ENCODE measurements at regions not wholly inside any gene's neighbourhood (a gene's known extent, or its start where the extent isn't known, plus 50 kb on each side); places are given as distances from the start of the nearest gene placed in this dataset.
"Not testable (repeated sequence)": the region's sequence is repeated elsewhere in the genome, so short reads cannot be mapped to it uniquely, and the experiment has no call there.

DNA sequence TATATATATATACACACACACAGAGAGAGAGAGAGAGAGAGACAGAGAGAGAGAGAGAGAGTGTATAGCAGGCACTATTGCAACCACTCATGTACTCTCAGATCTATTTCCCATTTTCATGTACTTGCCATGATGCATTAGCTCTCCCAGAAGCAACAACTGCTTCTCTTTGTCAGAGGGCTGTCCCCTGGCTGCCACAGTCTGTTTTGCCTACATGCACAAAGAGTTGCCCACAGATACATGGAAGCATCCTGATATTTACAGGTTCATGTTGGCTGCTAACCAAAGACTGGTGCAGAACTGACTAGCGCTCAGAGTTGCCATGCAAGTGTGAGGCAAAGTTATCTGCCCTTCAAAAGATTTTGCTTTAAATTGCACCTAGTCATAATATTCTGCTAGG lies 469.3 kb upstream of the ZNF804A start:
- no peak for FAIRE-seq

DNA sequence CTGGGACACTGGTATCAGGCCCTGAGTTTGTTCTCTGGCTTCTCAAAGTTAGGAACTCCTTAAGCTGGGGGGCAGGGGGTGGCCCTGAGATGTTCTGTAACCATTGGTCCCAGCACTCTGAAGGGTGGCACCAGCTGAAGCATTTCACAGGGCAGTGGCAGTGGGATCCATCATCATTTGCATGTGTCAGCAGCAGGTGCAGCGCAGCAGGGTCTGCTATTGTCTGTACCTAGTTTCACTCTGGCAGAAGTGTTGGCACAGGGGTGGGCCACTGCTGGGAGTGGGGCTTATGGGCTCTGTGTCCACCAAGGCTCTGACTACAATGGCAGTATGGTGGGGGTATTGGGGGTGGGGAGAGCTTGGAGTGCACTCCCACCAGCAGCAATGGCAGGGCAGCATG lies 460.4 kb upstream of the ZNF804A start:
- FAIRE-seq, result no peak

DNA sequence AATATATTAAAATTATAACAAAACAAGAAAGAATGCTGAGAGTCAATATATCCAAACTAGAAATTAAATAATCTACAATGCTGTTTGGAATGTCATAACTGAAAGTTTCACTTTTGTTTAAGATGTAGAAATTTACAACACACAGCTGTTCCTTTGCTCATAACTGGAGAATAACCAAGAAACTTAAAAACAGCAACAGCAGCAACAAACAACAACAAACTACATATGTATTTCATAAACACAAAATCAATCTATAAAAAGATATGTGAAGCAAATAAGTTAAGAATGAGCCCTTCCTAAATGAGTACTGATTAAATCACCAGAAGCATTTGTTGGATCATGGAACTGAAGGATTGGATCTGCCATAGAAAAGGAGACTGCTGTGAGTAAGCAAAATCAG lies 456.5 kb upstream of the ZNF804A start:
- no peak for FAIRE-seq

DNA sequence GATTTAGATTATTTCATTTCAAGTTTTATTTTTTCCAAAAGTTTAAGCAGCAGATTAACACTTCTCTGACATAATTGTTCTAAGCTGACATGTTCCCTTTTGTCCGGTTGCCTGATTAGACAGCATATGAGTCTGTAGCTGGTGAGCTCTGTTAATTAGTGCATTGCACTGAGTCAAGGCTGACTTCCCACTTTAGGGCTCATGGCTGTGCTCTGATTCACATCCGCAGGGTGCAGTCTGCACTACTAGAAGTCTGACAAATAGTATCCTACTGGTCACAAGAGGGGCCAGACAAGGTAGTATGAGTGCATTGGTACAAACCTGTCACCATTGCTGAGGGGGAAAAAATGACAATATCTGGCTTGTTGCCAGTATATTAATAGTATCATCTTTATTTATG lies 443.9 kb upstream of the ZNF804A start:
- no peak for FAIRE-seq

DNA sequence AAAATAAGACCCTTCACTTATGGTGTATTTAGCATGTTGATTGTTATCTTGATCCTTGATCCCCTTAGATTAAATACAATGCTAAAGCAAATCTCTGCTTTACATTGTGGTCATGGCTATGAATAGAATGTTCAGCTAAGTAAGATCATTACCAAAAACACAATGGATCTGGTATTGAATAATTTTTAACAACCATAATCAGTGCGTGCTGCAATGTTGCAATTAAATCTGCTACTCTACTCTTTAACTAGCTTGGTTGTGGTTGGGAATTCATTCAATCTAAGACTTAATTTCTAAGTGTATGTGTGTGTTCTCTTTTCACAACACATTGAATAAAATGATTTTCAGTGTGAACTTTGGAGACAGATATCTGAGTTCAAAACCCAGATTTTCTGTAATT lies 442.5 kb upstream of the ZNF804A start:
- no peak for FAIRE-seq

DNA sequence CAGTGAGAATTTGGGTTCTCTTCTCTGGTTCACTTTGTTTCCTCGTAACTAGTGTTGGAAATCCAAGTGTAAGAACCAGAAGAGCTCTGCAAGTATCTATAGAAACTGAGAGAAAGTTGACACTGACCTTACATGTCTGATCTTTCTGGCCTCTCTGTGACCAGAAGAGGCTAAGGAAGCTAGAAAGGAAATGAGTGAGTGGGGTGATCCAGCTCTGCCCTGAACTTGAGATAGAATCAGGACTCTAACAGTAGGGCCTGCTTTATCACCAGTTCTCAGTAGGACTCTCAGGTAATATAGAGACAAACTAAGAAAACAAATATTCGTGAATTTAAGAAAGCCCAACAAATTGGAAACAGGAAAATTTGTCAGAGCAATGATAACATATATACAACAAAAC lies 441.2 kb upstream of the ZNF804A start:
- no peak for FAIRE-seq

DNA sequence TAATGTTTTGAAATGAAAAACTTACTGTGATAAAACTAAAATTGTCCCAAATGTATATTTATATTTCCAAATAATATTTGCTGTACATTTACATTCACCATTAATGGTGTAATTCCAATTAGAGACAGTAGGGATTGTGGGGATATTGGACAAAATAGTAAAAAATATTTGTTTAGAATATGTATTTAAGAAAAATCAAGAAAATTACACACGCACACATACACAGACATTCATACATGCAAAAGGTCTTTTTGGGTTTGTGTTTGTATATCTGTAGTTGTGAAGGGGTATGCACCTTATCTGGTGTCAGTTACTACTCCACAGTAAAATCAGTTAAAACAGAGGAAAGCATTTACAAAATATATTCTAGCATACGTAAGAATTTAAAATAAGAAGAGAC lies 435.9 kb upstream of the ZNF804A start:
- no peak for FAIRE-seq

DNA sequence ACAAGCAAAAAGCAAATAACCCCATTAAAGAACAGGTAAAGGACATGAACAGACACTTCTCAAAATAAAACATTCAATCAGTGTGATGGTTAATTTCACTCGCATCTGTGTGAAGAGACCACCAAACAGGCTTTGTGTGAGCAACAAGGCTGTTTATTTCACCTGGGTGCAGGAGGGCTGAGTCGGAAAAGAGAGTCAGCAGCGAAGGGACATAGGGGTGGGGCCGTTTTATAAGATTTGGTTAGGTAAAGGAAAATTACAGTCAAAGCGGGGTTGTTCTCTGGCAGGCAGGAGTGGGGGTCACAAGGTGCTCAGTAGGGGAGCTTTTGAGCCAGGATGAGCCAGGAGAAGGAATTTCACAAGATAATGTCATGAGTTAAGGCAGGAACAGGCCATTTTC lies 429.5 kb upstream of the ZNF804A start:
- FAIRE-seq, result not testable (repeated sequence)

DNA sequence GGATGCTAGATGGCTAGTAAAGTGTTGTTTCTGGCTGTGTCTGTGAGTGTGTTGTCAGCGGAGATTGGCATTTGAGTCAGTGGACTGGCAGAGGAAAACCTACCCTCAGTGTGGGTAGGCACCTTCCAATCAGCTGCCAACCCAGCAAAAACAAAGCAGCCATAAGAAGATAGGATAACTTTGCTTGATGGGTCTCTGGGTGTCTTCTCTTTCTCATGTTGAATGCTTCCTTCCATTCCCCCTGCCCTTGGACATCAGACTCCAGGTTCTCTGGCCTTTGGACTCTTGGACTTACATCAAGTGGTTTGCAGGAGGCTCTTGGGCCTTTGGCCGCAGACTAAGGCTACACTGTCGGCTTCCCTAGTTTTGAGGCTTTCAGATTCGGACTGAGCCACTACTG lies 429.0 kb upstream of the ZNF804A start:
- no peak for FAIRE-seq

DNA sequence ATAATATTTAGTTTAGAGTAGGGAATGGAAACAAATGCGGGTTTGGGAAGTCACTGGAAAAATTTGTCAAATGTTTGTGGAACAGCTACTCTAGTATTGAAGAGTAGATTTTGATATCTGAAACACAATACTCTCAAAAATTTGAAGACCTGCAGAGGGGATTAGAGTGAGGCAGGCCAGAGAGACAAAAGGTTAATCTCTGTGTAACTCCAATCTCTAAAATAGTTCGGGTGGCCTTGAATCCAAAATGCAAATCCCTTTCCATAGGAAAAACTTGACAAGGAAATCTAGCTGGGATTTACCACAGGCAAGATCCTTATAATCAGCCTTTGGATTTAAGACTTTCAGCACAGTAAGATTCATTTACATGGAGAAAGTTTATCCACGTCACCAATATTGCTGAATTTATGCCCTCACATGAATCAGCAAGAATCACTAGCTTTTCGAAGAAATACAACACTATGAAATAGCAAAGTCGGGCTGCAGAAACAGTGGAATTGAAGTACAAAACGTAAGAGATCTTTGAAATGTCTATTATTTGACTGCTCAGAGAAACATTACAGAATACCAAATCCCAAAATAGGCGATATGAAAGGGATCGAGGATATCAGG lies 423.7 kb upstream of the ZNF804A start:
- no peak for FAIRE-seq

DNA sequence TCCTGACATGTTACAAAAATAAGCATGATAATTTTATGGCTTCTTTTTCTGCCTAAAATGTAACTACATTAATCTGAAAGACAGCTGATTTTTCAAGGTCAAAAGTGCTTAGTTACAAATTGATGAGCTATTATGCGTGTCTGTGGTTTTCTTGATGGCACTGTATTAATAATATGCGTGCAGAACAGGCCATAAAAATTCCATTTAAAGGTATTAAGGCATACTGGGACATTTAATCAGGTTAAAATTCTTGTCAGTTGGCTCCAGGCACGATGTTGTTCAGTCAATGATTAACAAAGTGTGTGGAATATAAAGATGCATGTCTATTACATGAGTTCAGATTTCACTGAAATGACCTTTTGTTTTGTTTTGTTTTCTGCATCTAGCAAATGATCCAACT lies 420.1 kb upstream of the ZNF804A start:
- FAIRE-seq, result no peak

DNA sequence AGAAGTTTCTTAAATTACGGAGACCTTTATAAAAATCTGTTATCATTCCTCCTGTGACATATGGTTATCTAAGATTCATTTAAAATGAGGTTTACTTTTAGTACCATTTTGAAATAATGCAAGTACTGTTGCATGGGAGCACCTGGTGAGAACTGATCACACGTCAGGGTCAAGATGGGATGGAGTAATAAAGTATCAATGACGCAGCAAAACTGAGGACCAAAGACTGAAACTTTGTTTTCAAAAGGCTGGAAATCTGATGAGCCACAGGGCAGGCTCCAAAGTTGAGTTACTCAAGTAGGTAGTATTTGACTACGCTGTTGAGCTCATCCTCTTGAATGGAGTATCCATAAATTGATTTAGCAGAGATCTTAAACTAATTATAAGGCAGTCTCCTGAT lies 411.9 kb upstream of the ZNF804A start:
- no peak for FAIRE-seq

DNA sequence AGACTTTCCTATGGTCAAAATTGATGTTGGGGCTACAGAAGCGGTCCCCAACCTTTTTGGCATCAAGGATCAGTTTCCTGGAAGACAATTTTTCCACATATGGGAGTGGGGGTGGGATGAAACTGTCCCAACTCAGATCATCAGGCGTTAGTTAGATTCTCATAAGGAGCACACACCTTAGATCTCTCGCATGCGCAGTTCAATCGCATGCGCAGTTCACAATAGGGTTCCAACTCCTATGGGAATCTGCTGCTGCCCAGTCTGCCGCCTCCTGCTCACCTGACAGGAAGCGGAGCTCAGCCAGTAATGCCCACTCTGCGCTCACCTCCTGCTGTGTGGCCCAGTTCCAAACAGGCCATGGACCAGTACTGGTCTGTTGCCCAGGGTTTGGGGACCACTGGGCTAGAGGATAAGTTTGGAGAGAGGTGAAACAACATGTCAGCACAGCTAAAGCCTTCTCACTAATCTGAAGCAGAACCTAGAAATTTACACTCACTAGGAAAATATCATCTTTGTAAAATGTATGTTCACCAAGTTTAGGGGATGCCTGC lies 410.8 kb upstream of the ZNF804A start:
- no peak for FAIRE-seq

DNA sequence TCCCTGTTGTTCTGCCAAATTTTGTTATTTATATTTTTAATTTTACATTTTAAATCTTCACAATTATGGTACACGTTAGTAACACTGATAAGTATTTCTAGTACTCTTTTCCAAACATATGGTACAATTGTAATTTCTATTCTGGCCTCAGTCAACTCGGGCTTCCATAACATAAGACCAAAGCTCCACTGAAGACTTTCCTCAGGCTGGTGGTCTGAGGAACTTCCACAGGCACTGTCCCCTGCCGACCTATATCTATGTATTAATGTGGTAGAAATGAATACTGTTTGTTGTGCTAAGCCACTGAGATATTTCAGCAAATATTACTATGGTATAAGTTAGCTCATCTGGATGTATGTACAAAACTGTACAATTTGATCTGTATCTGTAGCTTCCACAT lies 407.6 kb upstream of the ZNF804A start:
- no peak for FAIRE-seq

DNA sequence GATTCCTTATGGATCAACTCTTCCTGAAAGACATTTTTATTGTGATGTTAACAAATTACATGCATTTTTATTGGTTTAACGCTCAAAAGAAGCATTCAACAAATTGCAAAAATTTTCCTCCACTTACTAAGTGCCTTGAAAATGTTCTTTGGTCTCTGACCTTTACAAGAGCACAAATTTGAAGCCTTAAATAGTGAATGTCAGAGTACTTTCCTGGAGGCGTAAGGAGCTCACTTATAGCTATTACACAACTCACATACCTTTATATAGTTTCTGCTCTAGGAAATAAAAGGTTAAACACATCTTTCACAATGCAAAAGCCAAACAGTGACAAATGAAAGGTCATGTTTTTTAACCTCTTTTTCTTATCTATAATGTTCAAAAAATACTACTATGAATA lies 405.7 kb upstream of the ZNF804A start:
- no peak for FAIRE-seq

DNA sequence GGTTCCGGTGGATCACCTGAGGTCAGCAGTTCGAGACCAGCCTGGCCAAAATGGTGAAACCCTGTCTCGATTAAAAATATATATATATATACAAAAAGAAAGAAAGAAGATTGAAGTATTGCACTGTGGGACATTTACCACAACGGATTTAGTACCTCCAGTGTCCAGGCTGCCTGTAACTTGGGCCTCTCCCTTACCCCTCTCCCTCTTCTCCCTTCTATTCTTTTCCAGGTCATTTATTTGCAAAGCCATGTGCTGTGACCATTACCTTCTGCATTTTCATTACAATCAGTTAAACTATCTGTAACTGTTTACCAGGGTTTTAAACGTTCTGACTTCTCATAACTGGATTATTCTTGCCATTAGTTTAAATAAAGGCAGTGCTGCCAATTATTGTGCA lies 400.9 kb upstream of the ZNF804A start:
- no peak for FAIRE-seq

DNA sequence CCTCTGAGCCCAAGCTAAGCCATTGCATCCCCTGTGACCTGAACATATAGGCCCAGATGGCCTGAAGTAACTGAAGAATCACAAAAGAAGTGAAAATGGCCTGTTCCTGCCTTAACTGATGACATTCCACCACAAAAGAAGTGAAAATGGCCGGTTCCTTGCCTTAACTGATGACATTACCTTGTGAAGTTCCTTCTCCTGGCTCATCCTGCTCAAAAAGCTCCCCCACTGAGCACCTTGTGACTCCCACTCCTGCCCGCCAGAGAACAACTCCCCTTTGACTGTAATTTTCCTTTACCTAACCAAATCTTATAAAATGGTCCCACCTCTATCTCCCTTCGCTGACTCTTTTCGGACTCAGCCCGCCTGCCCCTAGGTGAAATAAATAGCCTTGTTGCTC lies 399.5 kb upstream of the ZNF804A start:
- FAIRE-seq, result not testable (repeated sequence)

DNA sequence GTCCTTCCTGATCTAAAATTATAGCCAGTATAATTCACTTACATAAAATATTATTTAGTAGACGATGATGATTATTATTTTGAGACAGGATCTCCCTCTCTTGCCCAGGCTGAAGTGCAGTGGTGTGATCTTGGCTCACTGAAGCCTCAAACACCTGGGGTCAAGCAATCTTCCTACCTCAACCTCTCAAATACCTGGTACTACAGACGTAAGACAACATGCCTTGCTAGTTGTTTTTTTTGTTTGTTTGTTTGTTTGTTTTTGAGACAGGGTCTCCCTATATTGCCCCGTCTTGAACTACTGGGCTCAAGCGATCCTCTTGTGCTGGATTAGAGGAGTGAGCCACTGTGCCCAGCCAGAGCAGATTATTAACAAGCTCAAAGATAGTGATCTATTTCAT lies 399.1 kb upstream of the ZNF804A start:
- no peak for FAIRE-seq

DNA sequence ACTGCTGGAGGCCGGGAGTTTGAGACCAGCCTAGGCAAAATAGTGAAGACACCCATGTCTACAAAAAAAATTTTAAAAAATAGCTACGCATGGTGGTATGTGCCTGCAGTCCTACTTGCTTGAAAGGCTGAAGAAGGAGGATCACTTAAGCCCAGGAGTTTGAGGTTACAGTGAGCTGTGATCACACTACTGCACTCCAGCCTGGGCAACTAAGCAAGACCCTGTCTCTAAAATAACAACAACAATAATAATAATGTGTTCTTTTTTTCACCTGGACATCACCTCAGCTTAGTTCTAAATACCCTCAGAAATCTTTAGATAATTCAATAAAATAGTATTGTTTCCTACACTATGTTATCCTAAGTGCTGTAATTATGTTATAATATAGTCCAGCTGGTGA lies 397.1 kb upstream of the ZNF804A start:
- FAIRE-seq, result no peak

DNA sequence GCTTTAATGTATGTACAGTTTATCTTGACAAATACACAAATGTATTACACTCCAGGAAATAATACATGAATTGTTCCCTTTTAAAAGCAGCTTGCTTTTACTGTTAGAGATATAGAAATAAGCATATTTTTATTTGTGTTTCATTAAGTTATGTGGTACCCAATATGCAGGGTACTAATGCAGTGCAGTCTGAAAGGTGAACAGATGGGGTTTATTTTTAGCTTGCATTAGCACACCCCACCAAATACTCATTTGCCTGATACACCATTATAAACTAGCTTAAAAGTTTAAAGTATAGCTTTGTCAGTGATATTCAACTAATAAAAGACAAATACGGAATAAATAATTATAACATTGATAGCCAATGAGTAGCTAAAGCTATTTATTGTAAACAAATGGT lies 394.7 kb upstream of the ZNF804A start:
- no peak for FAIRE-seq

DNA sequence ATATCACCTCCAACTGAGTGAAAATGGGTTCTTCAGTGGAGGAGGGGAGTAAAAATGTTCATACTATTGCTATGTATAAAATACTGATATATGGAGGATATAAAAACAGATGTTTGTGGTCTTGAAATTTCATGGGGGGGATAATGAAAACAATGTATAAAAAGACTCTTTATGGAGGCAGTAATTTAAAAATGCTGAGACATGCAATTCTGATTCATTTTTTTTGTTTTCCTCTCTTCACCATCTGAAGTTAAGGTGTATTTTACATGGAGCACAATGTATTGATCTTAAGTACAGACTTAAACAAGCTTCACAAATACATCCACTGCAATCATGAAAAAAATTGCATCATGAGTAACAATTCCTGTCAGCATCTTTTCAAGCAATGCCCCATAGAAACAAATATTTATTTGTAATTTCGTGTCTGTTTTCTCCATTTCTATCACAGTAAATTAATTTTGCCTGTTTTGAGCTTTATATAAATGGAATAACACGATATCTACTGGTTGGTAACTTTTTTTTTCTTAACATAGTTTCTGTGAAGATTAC lies 393.2 kb upstream of the ZNF804A start:
- FAIRE-seq, result no peak

DNA sequence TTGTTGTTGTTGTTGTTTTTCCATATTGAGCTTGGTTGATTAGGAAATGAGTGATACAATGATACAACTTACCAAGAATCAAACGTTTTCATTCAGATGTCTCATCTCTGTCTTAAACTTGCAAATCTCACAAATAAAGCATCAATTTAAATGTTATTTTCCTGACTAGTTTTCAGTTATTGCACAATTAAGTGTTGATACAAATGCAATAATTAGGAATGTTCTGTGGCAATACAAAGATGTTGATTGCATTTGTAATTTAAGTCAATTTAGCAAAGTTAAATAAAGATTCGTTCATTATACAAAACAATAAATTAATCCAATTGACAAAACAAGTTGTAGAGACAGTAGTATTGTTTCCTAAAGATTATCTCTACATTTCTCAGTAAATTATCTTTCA lies 392.3 kb upstream of the ZNF804A start:
- no peak for FAIRE-seq

DNA sequence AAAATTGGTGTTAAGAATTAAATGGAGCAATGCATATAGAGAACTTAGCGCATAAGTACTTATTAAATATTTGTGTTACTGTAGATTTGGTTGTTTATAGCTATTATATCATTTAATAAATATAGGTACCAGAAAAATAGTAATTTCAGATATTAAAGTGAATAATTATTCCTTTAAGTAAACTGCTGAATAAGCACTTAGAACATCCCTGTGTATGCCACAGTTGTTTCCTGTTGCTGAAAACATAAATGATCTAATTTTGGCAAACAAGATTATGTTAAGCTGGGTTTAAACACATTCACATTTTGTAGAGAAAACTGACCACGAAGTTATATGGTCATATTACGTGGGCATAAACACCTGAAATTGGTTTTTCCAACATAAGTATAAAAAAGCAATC lies 388.0 kb upstream of the ZNF804A start:
- FAIRE-seq, result no peak

DNA sequence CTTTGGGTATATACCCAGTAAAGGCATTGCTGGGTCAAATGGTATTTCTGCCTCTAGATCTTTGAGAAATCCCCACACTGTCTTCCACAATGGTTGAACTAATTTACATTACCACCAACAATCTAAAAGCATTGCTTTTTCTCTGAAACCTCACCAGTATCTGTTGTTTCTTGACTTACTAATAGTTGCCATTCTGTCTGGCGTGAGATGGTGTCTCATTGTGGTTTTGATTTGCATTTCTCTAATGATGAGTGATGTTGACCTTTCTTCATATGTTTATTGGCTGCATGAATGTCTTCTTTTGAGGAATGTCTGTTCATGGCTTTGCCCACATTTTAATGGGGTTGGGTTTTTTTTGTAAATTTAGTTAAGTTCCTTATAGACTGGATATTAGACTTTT lies 382.6 kb upstream of the ZNF804A start:
- no peak for FAIRE-seq

DNA sequence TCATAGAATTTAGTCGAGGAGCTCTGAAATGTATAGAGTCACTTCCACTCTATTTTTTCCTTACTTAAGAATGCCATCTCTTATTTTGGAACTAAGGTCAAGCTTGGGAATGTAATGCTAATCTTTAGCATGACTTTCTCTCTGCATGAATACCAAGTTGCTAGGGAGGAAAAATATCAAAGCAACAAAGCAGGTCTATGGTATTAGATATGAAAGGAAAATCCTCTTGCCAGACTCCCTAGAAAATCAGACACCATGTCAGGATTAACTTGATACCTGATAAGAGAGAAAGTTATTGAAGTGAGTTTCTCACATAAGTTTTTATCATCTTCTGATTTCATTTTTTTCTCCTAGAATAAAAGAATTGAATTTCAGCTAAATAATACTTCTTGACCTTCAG lies 341.7 kb upstream of the ZNF804A start:
- FAIRE-seq, result no peak
